PC-9 (cell line): ENCODE measurements at regions not wholly inside any gene's neighbourhood (a gene's known extent, or its start where the extent isn't known, plus 50 kb on each side); places are given as distances from the start of the nearest gene placed in this dataset.
"Not testable (repeated sequence)": the region's sequence is repeated elsewhere in the genome, so short reads cannot be mapped to it uniquely, and the experiment has no call there.

ENCODE experiments used
- BruUV-seq: library from RNA; stranded (reverse); fragments of 400-500 nt; replicated peaks from 2 replicates; lab custom pipeline; 2021; lab: Mats Ljungman, UMichigan
- CTCF ChIA-PET: fragments of 300-600 bp; sonication (Branson Sonifier 250); formaldehyde crosslinking; loops from one replicate; lab custom pipeline; 2022; ENCODE audit warnings: antibody characterized with exemption; lab: Charles Lee
- POLR2A ChIA-PET: fragments of 300-600 bp; sonication (Branson Sonifier 250); formaldehyde crosslinking; loops from one replicate; lab custom pipeline; 2022; ENCODE audit warnings: antibody characterized with exemption; ENCODE audit not compliant: unreplicated experiment; lab: Charles Lee
- DNase-seq, 2 experiments: peaks; one replicate each; pipeline versions ENCODE4 v3.0.0 to v3.0.0-alpha.2; 2015 to 2022; ENCODE audit warnings: mixed read lengths in 1 of 2
- H2AFZ ChIP-seq: fragments of 200-600 bp; sonication (generic); 2 replicates; pipeline ENCODE4 v1.8.1; 2017; ENCODE audit warnings: antibody characterized with exemption
- H3F3A ChIP-seq: fragments of 200-600 bp; sonication (generic); 2 replicates; pipeline ENCODE4 v1.8.1; 2017; ENCODE audit warnings: antibody characterized with exemption, mild to moderate bottlenecking, low read depth; ENCODE audit not compliant: insufficient read depth
- H3K27ac ChIP-seq: fragments of 200-600 bp; sonication (generic); 2 replicates; pipeline ENCODE4 v1.6.1; 2016; ENCODE audit warnings: mixed run types
- H3K27me3 ChIP-seq: fragments of 200-600 bp; sonication (generic); 2 replicates; pipeline ENCODE4 v1.6.1; 2016; ENCODE audit warnings: low read depth, mixed run types; ENCODE audit not compliant: insufficient read depth
- H3K36me3 ChIP-seq: fragments of 200-600 bp; sonication (generic); 2 replicates; pipeline ENCODE4 v1.6.1; 2016; ENCODE audit warnings: low read depth, mixed run types
- H3K4me1 ChIP-seq: fragments of 200-600 bp; sonication (generic); replicated peaks from 2 replicates; pipeline ENCODE4 v1.6.1; 2016; ENCODE audit warnings: mixed run types; ENCODE audit not compliant: insufficient read depth
- H3K4me2 ChIP-seq: fragments of 200-600 bp; sonication (generic); 2 replicates; pipeline ENCODE4 v1.6.1; 2017; ENCODE audit warnings: mixed run types
- H3K4me3 ChIP-seq: fragments of 200-600 bp; sonication (generic); 2 replicates; pipeline ENCODE4 v1.6.1; 2016; ENCODE audit warnings: mixed run types
- H3K79me2 ChIP-seq: fragments of 200-600 bp; sonication (generic); 2 replicates; pipeline ENCODE4 v1.6.1; 2017; ENCODE audit warnings: low read depth, mixed run types
- H3K9me2 ChIP-seq: fragments of 200-600 bp; sonication (generic); 2 replicates; pipeline ENCODE4 v1.8.1; 2017; ENCODE audit warnings: mild to moderate bottlenecking; ENCODE audit not compliant: insufficient read depth
- H3K9me3 ChIP-seq: fragments of 200-600 bp; sonication (generic); 2 replicates; pipeline ENCODE4 v1.8.1; 2016; ENCODE audit warnings: low read depth; ENCODE audit not compliant: insufficient read depth
- H4K20me1 ChIP-seq: fragments of 200-600 bp; sonication (generic); 2 replicates; pipeline ENCODE4 v1.8.1; 2017; ENCODE audit not compliant: insufficient read depth
- CTCF ChIP-seq: fragments of 200-600 bp; sonication (generic); conservative IDR thresholded peaks from 2 replicates; pipeline ENCODE4 v1.6.1; 2017; ENCODE audit warnings: mixed run types, antibody characterized with exemption, mild to moderate bottlenecking, moderate library complexity
- EZH2 ChIP-seq: fragments of 200-600 bp; sonication (generic); IDR thresholded peaks from 2 replicates; pipeline ENCODE4 v1.8.0; 2017; ENCODE audit warnings: antibody characterized with exemption, low read depth
- intact Hi-C: fragments of 100-400 bp; cut with micrococcal nuclease; formaldehyde crosslinking; loops from one replicate; pipeline ENCODE4 v1.10.0; 2022; ENCODE audit not compliant: unreplicated experiment

GRCh38 chr17:16888413-16889087, 83.4 kb downstream of the TNFRSF13B start:
- ChIA-PET POLR2A (no interaction called here), CTCF (interaction anchor here (0.6 kb wide), 1 partner anchor 12 kb away, joined by 5 read pairs; no protein-coding TSS in a partner anchor)
- Histone ChIP-seq H3K4me2 (no peak overlapping the region), H3K9me2 (no peaks in the 10 kb centered on the region), H3K27me3 (no peaks in the 10 kb centered on the region), H4K20me1 (no peaks in the 10 kb centered on the region), H3K79me2 (no peaks in the 10 kb centered on the region), H2AFZ (no peak overlapping the region), H3K27ac (no peak overlapping the region), H3F3A (no peaks in the 10 kb centered on the region), H3K4me1 (no peaks in the 10 kb centered on the region), H3K4me3 (no peak overlapping the region), H3K36me3 (no peaks in the 10 kb centered on the region), H3K9me3 (no peaks in the 10 kb centered on the region)
- TF ChIP-seq EZH2 = no peak
- TF ChIP-seq CTCF = no peak
- DNase-seq = no peak
- BruUV-seq = no TSS peak
- intact Hi-C loops = no loop called here

- no peak for DNase-seq
- H2AFZ ChIP-seq = no peak overlapping the region
- H3K4me3 ChIP-seq = no peak overlapping the region
- H3K4me1 ChIP-seq = no peaks in the 10 kb centered on the region
- H3K4me2 ChIP-seq = no peak overlapping the region
- no peaks in the 10 kb centered on the region for H3F3A ChIP-seq
- no peaks in the 10 kb centered on the region for H4K20me1 ChIP-seq
- no peaks in the 10 kb centered on the region for H3K9me3 ChIP-seq
- no peaks in the 10 kb centered on the region for H3K36me3 ChIP-seq
- no peaks in the 10 kb centered on the region for H3K79me2 ChIP-seq
- ChIA-PET POLR2A (no interaction called here), CTCF (no interaction called here)
- TF ChIP-seq CTCF = no peak
- BruUV-seq = no TSS peak
- intact Hi-C loops = no loop called here
- H3K9me2 ChIP-seq = no peaks in the 10 kb centered on the region
- H3K27me3 ChIP-seq = no peaks in the 10 kb centered on the region
- no peak overlapping the region for H3K27ac ChIP-seq
Observed at GRCh38 chr17:16887523-16888095, 84.3 kb downstream of the TNFRSF13B start.

- Histone ChIP-seq H2AFZ (no peak overlapping the region), H3K4me2 (no peak overlapping the region), H3K27ac (no peak overlapping the region), H3K4me1 (no peaks in the 10 kb centered on the region), H3K9me3 (no peaks in the 10 kb centered on the region), H3K36me3 (no peaks in the 10 kb centered on the region), H3K4me3 (no peak overlapping the region), H4K20me1 (no peaks in the 10 kb centered on the region), H3F3A (no peaks in the 10 kb centered on the region), H3K9me2 (no peaks in the 10 kb centered on the region), H3K27me3 (no peaks in the 10 kb centered on the region), H3K79me2 (no peaks in the 10 kb centered on the region)
- CTCF ChIA-PET = interaction anchor here (0.6 kb wide), 1 partner anchor 62 kb away, joined by 4 read pairs; no protein-coding TSS in a partner anchor
- no peak for DNase-seq
- TF ChIP-seq CTCF = no peak
- no peak for TF ChIP-seq EZH2
- POLR2A ChIA-PET = no interaction called here
- intact Hi-C loops = no loop called here
- BruUV-seq = no TSS peak
Observed at GRCh38 chr17:16886655-16887322, 85.1 kb downstream of the TNFRSF13B start.

- H4K20me1 ChIP-seq, H2AFZ ChIP-seq, CTCF ChIA-PET, H3K9me3 ChIP-seq, BruUV-seq, intact Hi-C loops, H3K27me3 ChIP-seq, H3K36me3 ChIP-seq, H3K79me2 ChIP-seq, H3K9me2 ChIP-seq, H3K4me1 ChIP-seq, H3K4me3 ChIP-seq, POLR2A ChIA-PET, H3K27ac ChIP-seq, H3F3A ChIP-seq, DNase-seq, H3K4me2 ChIP-seq: not testable (repeated sequence)
Observed at GRCh38 chr17:16885204-16885603, 86.7 kb downstream of the TNFRSF13B start.

- CTCF ChIA-PET, H2AFZ ChIP-seq, DNase-seq, H3K27me3 ChIP-seq, H3K36me3 ChIP-seq, H3K4me1 ChIP-seq, H3K9me3 ChIP-seq, H3K27ac ChIP-seq, H3K79me2 ChIP-seq, H4K20me1 ChIP-seq, intact Hi-C loops, BruUV-seq, H3K4me2 ChIP-seq, H3K4me3 ChIP-seq, H3K9me2 ChIP-seq, H3F3A ChIP-seq, POLR2A ChIA-PET: not testable (repeated sequence)
Observed at GRCh38 chr17:16882926-16883265, 89.0 kb downstream of the TNFRSF13B start.
